ENCODE measurements at regions not wholly inside any gene's neighbourhood (a gene's known extent, or its start where the extent isn't known, plus 50 kb on each side); places are given as distances from the start of the nearest gene placed in this dataset.

DNA sequence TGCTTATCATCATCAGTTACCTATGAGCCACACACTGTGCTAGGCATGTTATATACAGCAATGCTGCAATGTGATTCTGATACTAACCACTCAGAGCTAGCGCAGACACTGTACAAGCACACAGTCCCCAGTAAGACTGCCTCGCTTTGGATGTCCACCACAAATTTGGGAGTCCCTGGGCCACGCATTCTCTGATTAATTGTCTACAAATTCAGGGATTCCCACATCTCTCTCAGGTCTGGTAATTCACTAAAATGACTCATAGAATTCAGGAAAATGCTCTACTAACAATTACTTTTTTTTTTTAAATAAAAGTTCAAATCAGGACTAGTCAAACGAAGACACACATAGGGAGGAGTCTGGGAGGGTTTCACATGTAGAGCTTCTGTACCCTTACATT, 652.1 kb upstream of the AADAT start:
- DNase-seq (ENCODE audit: low read depth, low spot score), result no peak

DNA sequence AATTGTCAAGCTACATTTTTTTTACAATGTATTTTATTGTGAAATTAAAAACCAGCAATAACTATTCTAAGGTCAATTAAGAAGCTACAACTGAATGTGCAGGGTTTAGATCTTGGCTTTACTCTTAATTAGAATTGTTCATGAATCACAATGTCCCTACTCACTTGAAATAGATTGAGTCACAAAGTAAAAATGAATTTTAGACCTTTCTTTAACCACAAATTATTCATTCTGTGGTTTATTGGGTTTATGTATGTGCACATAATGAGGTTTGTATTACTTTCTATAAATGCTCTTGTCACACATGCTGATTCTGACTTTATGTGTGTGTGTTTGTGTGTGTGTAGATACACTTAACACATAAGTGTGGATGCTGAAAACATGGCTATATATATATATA, 647.0 kb upstream of the AADAT start:
- TF ChIP-seq, protein P1, sequence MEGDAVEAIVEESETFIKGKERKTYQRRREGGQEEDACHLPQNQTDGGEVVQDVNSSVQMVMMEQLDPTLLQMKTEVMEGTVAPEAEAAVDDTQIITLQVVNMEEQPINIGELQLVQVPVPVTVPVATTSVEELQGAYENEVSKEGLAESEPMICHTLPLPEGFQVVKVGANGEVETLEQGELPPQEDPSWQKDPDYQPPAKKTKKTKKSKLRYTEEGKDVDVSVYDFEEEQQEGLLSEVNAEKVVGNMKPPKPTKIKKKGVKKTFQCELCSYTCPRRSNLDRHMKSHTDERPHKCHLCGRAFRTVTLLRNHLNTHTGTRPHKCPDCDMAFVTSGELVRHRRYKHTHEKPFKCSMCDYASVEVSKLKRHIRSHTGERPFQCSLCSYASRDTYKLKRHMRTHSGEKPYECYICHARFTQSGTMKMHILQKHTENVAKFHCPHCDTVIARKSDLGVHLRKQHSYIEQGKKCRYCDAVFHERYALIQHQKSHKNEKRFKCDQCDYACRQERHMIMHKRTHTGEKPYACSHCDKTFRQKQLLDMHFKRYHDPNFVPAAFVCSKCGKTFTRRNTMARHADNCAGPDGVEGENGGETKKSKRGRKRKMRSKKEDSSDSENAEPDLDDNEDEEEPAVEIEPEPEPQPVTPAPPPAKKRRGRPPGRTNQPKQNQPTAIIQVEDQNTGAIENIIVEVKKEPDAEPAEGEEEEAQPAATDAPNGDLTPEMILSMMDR (IDR thresholded peaks at IDR 0.05; ENCODE audit: low read depth, low read length), result no peak
- no peak overlapping the region for H3K4me3 ChIP-seq (ENCODE audit: low read depth, low read length)
- ChIA-PET CTCF (no interaction called here), POLR2A (no interaction called here)
- DNase-seq (ENCODE audit: low read depth, low spot score), result no peak
- H3K9me3 ChIP-seq (ENCODE audit: control insufficient read depth, insufficient read depth, low read length), result no peaks in the 10 kb centered on the region; the same call in 1 of the 2 replicates
- no peak overlapping the region for H3K27ac ChIP-seq (ENCODE audit: low read depth, low read length)
- H3K27me3 ChIP-seq (ENCODE audit: control insufficient read depth, insufficient read depth, low read length), result no peaks in the 10 kb centered on the region

More for the DNA sequence above, 652.1 kb upstream of the AADAT start:
- TF ChIP-seq, protein P1 (IDR thresholded peaks at IDR 0.05; ENCODE audit: low read depth, low read length), result no peak
- H3K27ac ChIP-seq (ENCODE audit: low read depth, low read length), result no peak overlapping the region
- ChIA-PET CTCF (no interaction called here), POLR2A (no interaction called here)
- H3K4me3 ChIP-seq (ENCODE audit: low read depth, low read length), result no peak overlapping the region
- no peaks in the 10 kb centered on the region for H3K27me3 ChIP-seq (ENCODE audit: control insufficient read depth, insufficient read depth, low read length)
- no peaks in the 10 kb centered on the region; the same call in none of the 2 replicates for H3K9me3 ChIP-seq (ENCODE audit: control insufficient read depth, insufficient read depth, low read length)

DNA sequence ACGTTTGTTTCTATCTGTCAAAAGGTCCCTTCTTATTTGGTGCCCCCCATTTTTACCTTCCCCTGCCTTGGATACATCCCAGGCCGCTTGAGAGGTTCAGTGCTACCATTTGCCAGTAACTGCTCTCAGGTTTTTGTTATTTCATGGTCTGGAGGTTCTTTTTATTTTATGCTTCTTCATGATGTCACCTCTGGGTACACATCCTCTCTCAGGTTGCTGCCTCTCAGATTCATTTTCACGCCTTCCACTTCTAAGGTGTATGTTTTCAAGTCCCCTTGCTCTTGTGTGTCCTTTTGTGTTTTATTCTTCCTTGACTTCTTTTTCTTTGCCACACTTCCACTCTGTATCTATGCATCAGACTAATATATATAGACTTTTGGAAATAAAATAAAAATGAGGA, 640.1 kb upstream of the AADAT start:
- no peaks in the 10 kb centered on the region for H3K9me3 ChIP-seq (ENCODE audit: control insufficient read depth, insufficient read depth, low read length)
- TF ChIP-seq, protein P1 (IDR thresholded peaks at IDR 0.05; ENCODE audit: low read depth, low read length), result no peak
- no peak overlapping the region for H3K27ac ChIP-seq (ENCODE audit: low read depth, low read length)
- no peak for DNase-seq (ENCODE audit: low read depth, low spot score)
- no peak overlapping the region for H3K4me3 ChIP-seq (ENCODE audit: low read depth, low read length)
- POLR2A ChIA-PET, result no interaction called here
- H3K27me3 ChIP-seq (ENCODE audit: control insufficient read depth, insufficient read depth, low read length), result no peaks in the 10 kb centered on the region
- CTCF ChIA-PET, result no interaction called here

DNA sequence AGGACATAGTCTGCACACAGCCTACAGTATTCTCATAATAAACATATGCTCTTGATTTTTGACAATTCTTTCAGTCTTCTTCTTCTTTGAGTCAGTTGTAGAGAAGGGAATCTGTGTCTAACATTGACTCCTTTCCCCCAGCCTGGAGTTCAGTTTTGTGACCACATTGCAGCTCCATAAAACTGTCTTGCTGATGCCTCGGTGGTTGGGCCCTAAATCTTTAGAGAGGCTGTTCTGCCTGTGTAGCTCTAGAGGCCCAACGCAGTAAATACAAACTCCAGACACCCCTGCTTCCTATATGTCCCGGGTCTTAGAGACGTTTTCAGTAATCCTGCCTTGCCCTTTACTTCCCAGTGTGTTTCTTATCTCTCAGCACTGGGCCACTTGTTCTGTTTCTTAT, 639.5 kb upstream of the AADAT start:
- Histone ChIP-seq H3K4me3 (ENCODE audit: low read depth, low read length) (no peak overlapping the region), H3K9me3 (ENCODE audit: control insufficient read depth, insufficient read depth, low read length) (no peaks in the 10 kb centered on the region), H3K27ac (ENCODE audit: low read depth, low read length) (no peak overlapping the region), H3K27me3 (ENCODE audit: control insufficient read depth, insufficient read depth, low read length) (no peaks in the 10 kb centered on the region)
- ChIA-PET POLR2A (no interaction called here), CTCF (no interaction called here)
- DNase-seq (ENCODE audit: low read depth, low spot score), result no peak
- TF ChIP-seq, protein P1 (IDR thresholded peaks at IDR 0.05; ENCODE audit: low read depth, low read length), result no peak

DNA sequence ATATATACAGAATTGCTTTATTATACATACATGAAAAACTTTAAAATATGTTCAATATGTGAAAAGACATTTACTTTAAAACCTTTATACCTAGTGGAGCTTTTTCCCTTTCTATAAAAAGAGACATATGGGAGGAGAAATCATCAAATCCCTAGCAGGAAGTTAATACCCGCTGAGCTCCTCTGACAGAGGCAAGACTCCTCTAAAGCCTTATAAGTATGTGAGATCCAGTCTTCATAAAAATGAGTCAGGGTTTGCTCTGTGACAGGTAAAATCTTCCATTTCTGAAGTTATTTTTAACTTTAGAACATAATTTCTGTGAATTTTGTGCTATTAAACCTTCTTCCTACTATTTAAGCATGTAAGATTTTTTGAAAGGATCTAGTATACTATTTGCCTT, 634.4 kb upstream of the AADAT start:
- H3K27ac ChIP-seq (ENCODE audit: low read depth, low read length), result no peak overlapping the region
- H3K9me3 ChIP-seq (ENCODE audit: control insufficient read depth, insufficient read depth, low read length), result no peaks in the 10 kb centered on the region
- DNase-seq (ENCODE audit: low read depth, low spot score), result no peak
- ChIA-PET CTCF (no interaction called here), POLR2A (no interaction called here)
- TF ChIP-seq, protein P1 (IDR thresholded peaks at IDR 0.05; ENCODE audit: low read depth, low read length), result no peak
- H3K27me3 ChIP-seq (ENCODE audit: control insufficient read depth, insufficient read depth, low read length), result no peaks in the 10 kb centered on the region
- H3K4me3 ChIP-seq (ENCODE audit: low read depth, low read length), result no peak overlapping the region
